BE2C (cell line): ENCODE measurements at regions not wholly inside any gene's neighbourhood (a gene's known extent, or its start where the extent isn't known, plus 50 kb on each side); places are given as distances from the start of the nearest gene placed in this dataset.

Experiments
- DNase-seq: peaks from one replicate; pipeline ENCODE4 v3.0.0-alpha.2; 2020
- H3K27me3 ChIP-seq: fragments of 250-450 bp; sonication (Bioruptor Pico); 2 replicates; pipeline ENCODE4 v1.5.1; 2020; ENCODE audit warnings: mild to moderate bottlenecking
- H3K36me3 ChIP-seq: fragments of 250-450 bp; sonication (Bioruptor Pico); 2 replicates; pipeline ENCODE4 v1.5.1; 2020; ENCODE audit warnings: mild to moderate bottlenecking
- H3K4me1 ChIP-seq: fragments of 250-450 bp; sonication (Bioruptor Pico); 2 replicates; pipeline ENCODE4 v1.5.1; 2020
- H3K4me3 ChIP-seq: 2 replicates; pipeline ENCODE4 v1.5.1; 2011; ENCODE audit warnings: low read depth, low read length
- H3K9me3 ChIP-seq: fragments of 250-450 bp; sonication (Bioruptor Pico); 2 replicates; pipeline ENCODE4 v1.5.1; 2020
- CTCF ChIP-seq: IDR thresholded peaks from 2 replicates; pipeline ENCODE4 v1.5.1; 2012; ENCODE audit warnings: mild to moderate bottlenecking, low read depth, low read length

GRCh38 chr18:67216846-67217245 is 299.7 kb downstream of the DSEL start:
- H3K9me3 ChIP-seq = no peaks in the 10 kb centered on the region
- H3K4me3 ChIP-seq = no peak overlapping the region
- H3K36me3 ChIP-seq = no peaks in the 10 kb centered on the region
- no peaks in the 10 kb centered on the region for H3K27me3 ChIP-seq
- TF ChIP-seq CTCF = no peak
- no peaks in the 10 kb centered on the region for H3K4me1 ChIP-seq
- no peak for DNase-seq

GRCh38 chr18:67215686-67216085 is 300.8 kb downstream of the DSEL start:
- no peaks in the 10 kb centered on the region for H3K27me3 ChIP-seq
- no peak overlapping the region for H3K4me3 ChIP-seq
- no peaks in the 10 kb centered on the region for H3K4me1 ChIP-seq
- no peak for DNase-seq
- no peaks in the 10 kb centered on the region for H3K9me3 ChIP-seq
- no peaks in the 10 kb centered on the region for H3K36me3 ChIP-seq
- TF ChIP-seq CTCF = no peak

GRCh38 chr18:67211646-67212045 is 304.9 kb downstream of the DSEL start:
- Histone ChIP-seq H3K4me1 (no peaks in the 10 kb centered on the region), H3K27me3 (no peaks in the 10 kb centered on the region), H3K9me3 (no peaks in the 10 kb centered on the region), H3K4me3 (no peak overlapping the region), H3K36me3 (no peaks in the 10 kb centered on the region)
- no peak for DNase-seq
- no peak for TF ChIP-seq CTCF

GRCh38 chr18:67200665-67201064 is 315.9 kb downstream of the DSEL start:
- Histone ChIP-seq H3K4me1 (no peaks in the 10 kb centered on the region), H3K27me3 (no peaks in the 10 kb centered on the region), H3K4me3 (no peak overlapping the region), H3K9me3 (no peaks in the 10 kb centered on the region), H3K36me3 (no peaks in the 10 kb centered on the region)
- TF ChIP-seq CTCF = no peak
- no peak for DNase-seq

GRCh38 chr18:67199993-67200617 is 316.4 kb downstream of the DSEL start:
- no peaks in the 10 kb centered on the region for H3K4me1 ChIP-seq
- H3K27me3 ChIP-seq = no peaks in the 10 kb centered on the region
- no peaks in the 10 kb centered on the region for H3K9me3 ChIP-seq
- H3K36me3 ChIP-seq = no peaks in the 10 kb centered on the region
- DNase-seq = no peak
- H3K4me3 ChIP-seq = no peak overlapping the region
- TF ChIP-seq CTCF = peak; percentile 43

GRCh38 chr18:67194886-67195285 is 321.6 kb downstream of the DSEL start:
- peak; percentile 18; the same call in 1 of the 2 replicates for TF ChIP-seq CTCF
- H3K27me3 ChIP-seq = no peaks in the 10 kb centered on the region
- no peaks in the 10 kb centered on the region for H3K4me1 ChIP-seq
- H3K9me3 ChIP-seq = no peaks in the 10 kb centered on the region
- no peak overlapping the region for H3K4me3 ChIP-seq
- no peaks in the 10 kb centered on the region for H3K36me3 ChIP-seq
- DNase-seq = peak; percentile 6
